ENCODE measurements at regions not wholly inside any gene's neighbourhood (a gene's known extent, or its start where the extent isn't known, plus 50 kb on each side); places are given as distances from the start of the nearest gene placed in this dataset.

DNA sequence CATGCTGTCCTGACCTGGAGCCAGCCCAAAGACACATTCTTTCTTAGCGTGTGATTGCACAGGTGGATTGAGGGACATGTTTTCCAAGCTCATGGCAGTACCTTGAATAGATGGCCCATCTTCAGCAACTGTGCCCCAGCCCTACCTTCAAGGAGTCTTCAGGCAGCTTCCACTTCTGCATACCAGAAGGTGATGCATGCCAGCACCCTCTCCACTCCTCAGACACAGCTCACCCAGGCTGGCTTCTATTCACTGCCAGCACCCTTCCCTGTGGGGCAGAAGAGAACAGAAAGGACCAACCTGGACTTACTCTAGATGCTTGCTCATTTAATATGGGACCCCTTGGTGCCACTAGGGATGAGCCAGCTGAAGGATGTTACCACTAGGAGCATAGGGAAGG, 466.4 kb upstream of the ISX start:
- Histone ChIP-seq H3K4me3 (no peak overlapping the region), H3K27me3 (no peaks in the 10 kb centered on the region), H3K27ac (no peak overlapping the region), H3K9me3 (no peaks in the 10 kb centered on the region), H3K4me1 (no peaks in the 10 kb centered on the region), H3K36me3 (no peaks in the 10 kb centered on the region)
- ATAC-seq (ENCODE audit: low FRiP score in 2 of 2) (peak in 1 of 2 donors; percentile 37), DNase-seq (no peak)
- WGBS, 2 donors = 79 to 100% methylated on average over 1 of the region's 1 CpG
- TF ChIP-seq, protein P1, sequence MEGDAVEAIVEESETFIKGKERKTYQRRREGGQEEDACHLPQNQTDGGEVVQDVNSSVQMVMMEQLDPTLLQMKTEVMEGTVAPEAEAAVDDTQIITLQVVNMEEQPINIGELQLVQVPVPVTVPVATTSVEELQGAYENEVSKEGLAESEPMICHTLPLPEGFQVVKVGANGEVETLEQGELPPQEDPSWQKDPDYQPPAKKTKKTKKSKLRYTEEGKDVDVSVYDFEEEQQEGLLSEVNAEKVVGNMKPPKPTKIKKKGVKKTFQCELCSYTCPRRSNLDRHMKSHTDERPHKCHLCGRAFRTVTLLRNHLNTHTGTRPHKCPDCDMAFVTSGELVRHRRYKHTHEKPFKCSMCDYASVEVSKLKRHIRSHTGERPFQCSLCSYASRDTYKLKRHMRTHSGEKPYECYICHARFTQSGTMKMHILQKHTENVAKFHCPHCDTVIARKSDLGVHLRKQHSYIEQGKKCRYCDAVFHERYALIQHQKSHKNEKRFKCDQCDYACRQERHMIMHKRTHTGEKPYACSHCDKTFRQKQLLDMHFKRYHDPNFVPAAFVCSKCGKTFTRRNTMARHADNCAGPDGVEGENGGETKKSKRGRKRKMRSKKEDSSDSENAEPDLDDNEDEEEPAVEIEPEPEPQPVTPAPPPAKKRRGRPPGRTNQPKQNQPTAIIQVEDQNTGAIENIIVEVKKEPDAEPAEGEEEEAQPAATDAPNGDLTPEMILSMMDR (IDR thresholded peaks at IDR 0.05) = no peak
- TF ChIP-seq POLR2A (IDR thresholded peaks at IDR 0.05) = no peak
- TF ChIP-seq EP300 (IDR thresholded peaks at IDR 0.05) = no peak
- TF ChIP-seq POLR2AphosphoS5 (IDR thresholded peaks at IDR 0.05) = no peak

DNA sequence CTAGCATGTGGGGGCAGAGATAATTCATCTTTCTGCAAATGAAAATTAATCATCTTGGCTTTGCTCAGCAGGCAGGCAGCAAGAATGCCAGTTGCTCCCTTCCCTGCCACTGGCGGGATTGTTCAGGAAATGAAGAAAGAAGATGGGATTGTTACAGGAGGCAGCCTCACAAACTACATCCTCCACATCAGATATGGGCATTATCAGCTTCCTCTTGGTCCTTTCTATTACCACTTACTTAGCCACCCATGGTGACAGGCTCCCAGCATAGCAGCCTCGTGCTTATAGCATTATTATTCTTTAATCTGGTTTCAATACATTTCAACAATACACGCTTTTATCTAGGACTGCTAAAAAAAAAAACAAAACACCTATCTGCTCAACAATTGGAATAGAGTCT, 461.6 kb upstream of the ISX start:
- 42 to 54% methylated on average over 3 of the region's 3 CpGs for WGBS, 2 donors
- no peaks in the 10 kb centered on the region for H3K27me3 ChIP-seq
- DNase-seq = no peak

GRCh38 chr22:34608106-34608505, 457.9 kb upstream of the ISX start:
- no peaks in the 10 kb centered on the region for H3K36me3 ChIP-seq
- H3K27ac ChIP-seq = no peak overlapping the region
- DNase-seq (no peak), ATAC-seq (ENCODE audit: low FRiP score in 2 of 2) (no peak)
- no peaks in the 10 kb centered on the region for H3K4me1 ChIP-seq
- no peak overlapping the region for H3K4me3 ChIP-seq
- TF ChIP-seq POLR2AphosphoS5 (IDR thresholded peaks at IDR 0.05) (no peak), EP300 (IDR thresholded peaks at IDR 0.05) (no peak), POLR2A (IDR thresholded peaks at IDR 0.05) (no peak)
- TF ChIP-seq, protein P1 (IDR thresholded peaks at IDR 0.05) = no peak
- WGBS, 2 donors = 82 to 86% methylated on average over 5 of the region's 5 CpGs
- no peaks in the 10 kb centered on the region for H3K9me3 ChIP-seq
- H3K27me3 ChIP-seq = no peaks in the 10 kb centered on the region

More for the DNA sequence above, 461.6 kb upstream of the ISX start:
- Histone ChIP-seq H3K36me3 (no peaks in the 10 kb centered on the region), H3K4me1 (no peaks in the 10 kb centered on the region), H3K9me3 (no peaks in the 10 kb centered on the region), H3K27ac (no peak overlapping the region), H3K4me3 (no peak overlapping the region)
- no peak for ATAC-seq (ENCODE audit: low FRiP score in 2 of 2)
- TF ChIP-seq POLR2A (IDR thresholded peaks at IDR 0.05) (no peak), EP300 (IDR thresholded peaks at IDR 0.05) (no peak), POLR2AphosphoS5 (IDR thresholded peaks at IDR 0.05) (no peak)
- TF ChIP-seq, protein P1 (IDR thresholded peaks at IDR 0.05) = no peak

DNA sequence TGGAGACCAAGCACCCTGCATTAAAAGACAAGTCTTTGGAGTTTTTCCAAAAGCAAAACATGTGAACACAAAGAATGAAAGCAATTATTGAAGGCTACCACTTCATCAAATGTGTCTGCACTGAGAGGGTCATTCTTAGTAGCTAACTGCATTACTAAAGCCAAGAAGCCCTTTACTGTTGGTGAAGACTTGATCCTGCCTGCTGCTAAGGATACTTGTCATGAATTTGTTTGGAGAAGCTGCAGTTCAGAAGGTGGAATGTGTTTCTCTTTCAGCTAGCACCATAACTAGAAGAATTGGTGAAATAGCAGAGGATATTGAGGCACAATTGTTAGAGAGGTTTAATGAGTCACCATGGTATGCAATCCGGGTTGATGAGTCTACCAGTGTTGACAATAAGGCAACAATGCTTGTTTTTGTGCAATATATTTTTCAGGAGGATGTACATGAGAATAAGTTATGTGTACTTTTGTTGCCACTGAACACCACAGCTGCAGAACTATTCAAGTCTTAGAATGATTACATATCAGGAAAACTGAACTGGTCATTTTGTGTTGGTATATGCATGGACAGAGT, 457.3 kb upstream of the ISX start:
- WGBS, 2 donors = 47 to 73% methylated on average over 1 of the region's 1 CpG
- no peaks in the 10 kb centered on the region for H3K27me3 ChIP-seq
- no peaks in the 10 kb centered on the region for H3K4me1 ChIP-seq
- H3K27ac ChIP-seq = no peak overlapping the region
- no peaks in the 10 kb centered on the region for H3K9me3 ChIP-seq
- DNase-seq = no peak
- no peak overlapping the region for H3K4me3 ChIP-seq
- TF ChIP-seq EP300 (IDR thresholded peaks at IDR 0.05) = no peak
- no peak for TF ChIP-seq POLR2AphosphoS5 (IDR thresholded peaks at IDR 0.05)
- TF ChIP-seq, protein P1 (IDR thresholded peaks at IDR 0.05) = no peak
- no peak for TF ChIP-seq POLR2A (IDR thresholded peaks at IDR 0.05)
- no peak for ATAC-seq (ENCODE audit: low FRiP score in 2 of 2)
- no peaks in the 10 kb centered on the region for H3K36me3 ChIP-seq

- no peaks in the 10 kb centered on the region for H3K9me3 ChIP-seq
- no peaks in the 10 kb centered on the region for H3K36me3 ChIP-seq
- ATAC-seq (ENCODE audit: low FRiP score in 2 of 2) (no peak), DNase-seq (no peak)
- no peak overlapping the region for H3K4me3 ChIP-seq
- H3K27me3 ChIP-seq = no peaks in the 10 kb centered on the region
- TF ChIP-seq, protein P1 (IDR thresholded peaks at IDR 0.05) = no peak
- TF ChIP-seq POLR2A (IDR thresholded peaks at IDR 0.05) (no peak), POLR2AphosphoS5 (IDR thresholded peaks at IDR 0.05) (no peak), EP300 (IDR thresholded peaks at IDR 0.05) (no peak)
- H3K27ac ChIP-seq = no peak overlapping the region
- H3K4me1 ChIP-seq = no peaks in the 10 kb centered on the region
- WGBS, 2 donors = 90 to 92% methylated on average over 5 of the region's 5 CpGs
Measured at GRCh38 chr22:34609646-34610045, 456.3 kb upstream of the ISX start.

Data from upper lobe of left lung (tissue), 6 donors.